Posterior cingulate gyrus (tissue), 11 donors: ENCODE measurements at regions not wholly inside any gene's neighbourhood (a gene's known extent, or its start where the extent isn't known, plus 50 kb on each side); places are given as distances from the start of the nearest gene placed in this dataset.
A peak's percentile ranks its signal among the peaks of the same experiment; 100 is the strongest.
"Not testable (repeated sequence)": the region's sequence is repeated elsewhere in the genome, so short reads cannot be mapped to it uniquely, and the experiment has no call there.

Source experiments
- DNase-seq, 10 donors: peaks; one replicate each; pipeline versions ENCODE4 v3.0.0 to v3.0.0-alpha.2; 2020 to 2021; ENCODE audit warnings: mixed read lengths in 3 of 10
- intact Hi-C: fragments of 100-400 bp; cut with DNase I; formaldehyde crosslinking; loops from one replicate; pipeline ENCODE4 v1.15.1; 2023

GRCh38 chr11:96681019-96681716 lies 291.4 kb downstream of the JRKL start:
- DNase-seq: no peak
- intact Hi-C loops: no loop called here

GRCh38 chr11:96694338-96694737 lies 304.5 kb downstream of the JRKL start:
- DNase-seq: no peak
- intact Hi-C loops: no loop called here

GRCh38 chr11:96696731-96697130 lies 306.9 kb downstream of the JRKL start:
- no peak for DNase-seq
- intact Hi-C loops: no loop called here

- no peak for DNase-seq
- intact Hi-C loops: no loop called here
Measured at GRCh38 chr11:96697466-96697865, 307.7 kb downstream of the JRKL start.

- intact Hi-C loops: no loop called here
- no peak for DNase-seq
Measured at GRCh38 chr11:96704847-96705246, 315.0 kb downstream of the JRKL start.

GRCh38 chr11:96706761-96707160 lies 316.9 kb downstream of the JRKL start:
- intact Hi-C loops: no loop called here

GRCh38 chr11:96707273-96707672 lies 317.5 kb downstream of the JRKL start:
- intact Hi-C loops: no loop called here
- no peak for DNase-seq

More at GRCh38 chr11:96706761-96707160, 316.9 kb downstream of the JRKL start:
- no peak for DNase-seq

GRCh38 chr11:96708219-96708878 lies 318.5 kb downstream of the JRKL start:
- DNase-seq: no peak
- intact Hi-C loops: no loop called here

- no peak for DNase-seq
- intact Hi-C loops: no loop called here
Measured at GRCh38 chr11:96713301-96713700, 323.5 kb downstream of the JRKL start.

- no peak for DNase-seq
- intact Hi-C loops: no loop called here
Measured at GRCh38 chr11:96714689-96715088, 324.9 kb downstream of the JRKL start.

GRCh38 chr11:96715208-96715607 lies 325.4 kb downstream of the JRKL start:
- DNase-seq: no peak
- intact Hi-C loops: no loop called here

GRCh38 chr11:96736601-96737000 lies 346.8 kb downstream of the JRKL start:
- no peak for DNase-seq
- intact Hi-C loops: no loop called here

- intact Hi-C loops: no loop called here
- peak in 1 of 10 donors; percentile 39 for DNase-seq
Measured at GRCh38 chr11:96738311-96738710, 348.5 kb downstream of the JRKL start.

- DNase-seq: no peak
- intact Hi-C loops: no loop called here
Measured at GRCh38 chr11:96741068-96741467, 351.3 kb downstream of the JRKL start.

GRCh38 chr11:96744697-96745096 lies 354.9 kb downstream of the JRKL start:
- intact Hi-C loops: no loop called here
- DNase-seq: no peak

- DNase-seq: no peak
- intact Hi-C loops: no loop called here
Measured at GRCh38 chr11:96748639-96749370, 359.0 kb downstream of the JRKL start.

- not testable (repeated sequence) for DNase-seq
Measured at GRCh38 chr11:96751807-96752206, 362.0 kb downstream of the JRKL start.

GRCh38 chr11:96752221-96752620 lies 362.4 kb downstream of the JRKL start:
- intact Hi-C loops: no loop called here
- DNase-seq: no peak

More at GRCh38 chr11:96751807-96752206, 362.0 kb downstream of the JRKL start:
- intact Hi-C loops: not testable (repeated sequence)

- intact Hi-C loops: no loop called here
- no peak for DNase-seq
Measured at GRCh38 chr11:96753997-96754396, 364.2 kb downstream of the JRKL start.

- peak in 1 of 10 donors; percentile 52 for DNase-seq
- intact Hi-C loops: no loop called here
Measured at GRCh38 chr11:96755209-96755608, 365.4 kb downstream of the JRKL start.

- DNase-seq: peak in 3 of 10 donors; percentile 37 to 58 (median 55)
- intact Hi-C loops: no loop called here
Measured at GRCh38 chr11:96755752-96756151, 365.9 kb downstream of the JRKL start.
